ENCODE measurements at regions not wholly inside any gene's neighbourhood (a gene's known extent, or its start where the extent isn't known, plus 50 kb on each side); places are given as distances from the start of the nearest gene placed in this dataset.

- no peak for TF ChIP-seq CTCF (conservative IDR thresholded peaks at IDR 0.05; ENCODE audit: low read depth in 2 of 2)
- TF ChIP-seq EZH2phosphoT487 (IDR thresholded peaks at IDR 0.05; ENCODE audit: unreplicated experiment) = no peak
- no peak for TF ChIP-seq POLR2AphosphoS5 (IDR thresholded peaks at IDR 0.05; ENCODE audit: low read depth)
- no peak for TF ChIP-seq ZNF331 (CRISPR knock-in tag; IDR thresholded peaks at IDR 0.05; ENCODE audit: low read depth)
- no peak for TF ChIP-seq EZH2 (IDR thresholded peaks at IDR 0.05; ENCODE audit: low read depth, unreplicated experiment)
Observed at GRCh38 chr6:169380493-169380892, 126.8 kb upstream of the THBS2 start.

Measured in GM23338 (cell line).